ENCODE measurements at regions not wholly inside any gene's neighbourhood (a gene's known extent, or its start where the extent isn't known, plus 50 kb on each side); places are given as distances from the start of the nearest gene placed in this dataset.

DNA sequence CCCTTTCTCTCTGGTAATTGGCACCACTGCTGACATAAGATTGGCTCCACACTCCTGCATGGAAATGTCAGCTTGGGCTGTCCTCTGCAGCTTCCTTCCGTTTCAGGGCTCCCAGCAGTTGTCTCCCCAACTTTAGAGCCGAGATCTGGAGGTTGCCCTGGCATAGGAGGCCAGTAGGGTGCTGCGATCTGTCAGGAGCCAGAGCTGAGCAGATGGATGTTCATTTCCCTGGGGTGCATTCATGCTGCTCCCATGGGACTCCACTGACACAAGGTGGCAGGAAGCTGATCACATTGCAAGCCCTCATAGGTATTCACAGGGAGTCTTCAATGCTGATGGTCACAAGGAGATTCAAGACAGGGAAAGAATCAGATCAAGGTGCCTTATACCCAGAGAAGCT, 116.6 kb upstream of the RAI2 start:
- TF ChIP-seq, protein P1, sequence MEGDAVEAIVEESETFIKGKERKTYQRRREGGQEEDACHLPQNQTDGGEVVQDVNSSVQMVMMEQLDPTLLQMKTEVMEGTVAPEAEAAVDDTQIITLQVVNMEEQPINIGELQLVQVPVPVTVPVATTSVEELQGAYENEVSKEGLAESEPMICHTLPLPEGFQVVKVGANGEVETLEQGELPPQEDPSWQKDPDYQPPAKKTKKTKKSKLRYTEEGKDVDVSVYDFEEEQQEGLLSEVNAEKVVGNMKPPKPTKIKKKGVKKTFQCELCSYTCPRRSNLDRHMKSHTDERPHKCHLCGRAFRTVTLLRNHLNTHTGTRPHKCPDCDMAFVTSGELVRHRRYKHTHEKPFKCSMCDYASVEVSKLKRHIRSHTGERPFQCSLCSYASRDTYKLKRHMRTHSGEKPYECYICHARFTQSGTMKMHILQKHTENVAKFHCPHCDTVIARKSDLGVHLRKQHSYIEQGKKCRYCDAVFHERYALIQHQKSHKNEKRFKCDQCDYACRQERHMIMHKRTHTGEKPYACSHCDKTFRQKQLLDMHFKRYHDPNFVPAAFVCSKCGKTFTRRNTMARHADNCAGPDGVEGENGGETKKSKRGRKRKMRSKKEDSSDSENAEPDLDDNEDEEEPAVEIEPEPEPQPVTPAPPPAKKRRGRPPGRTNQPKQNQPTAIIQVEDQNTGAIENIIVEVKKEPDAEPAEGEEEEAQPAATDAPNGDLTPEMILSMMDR (IDR thresholded peaks at IDR 0.05): no peak
- TF ChIP-seq POLR2A (IDR thresholded peaks at IDR 0.05): no peak
- TF ChIP-seq EP300 (IDR thresholded peaks at IDR 0.05; ENCODE audit: low read depth): no peak
